HepG2 (cell line): ENCODE measurements at regions not wholly inside any gene's neighbourhood (a gene's known extent, or its start where the extent isn't known, plus 50 kb on each side); places are given as distances from the start of the nearest gene placed in this dataset.

Source experiments
- ATAC-seq: fragments of 200-7000 bp; cut with Tn5 transposase; 3 replicates; pipeline ENCODE4 v1.9.1; 2020; ENCODE audit warnings: mild to moderate bottlenecking, moderate library complexity
- BruUV-seq: library from RNA; stranded (reverse); fragments of 400-500 nt; replicated peaks from 2 replicates; lab custom pipeline; 2021; lab: Mats Ljungman, UMichigan
- CTCF ChIA-PET: fragments of 300-600 bp; formaldehyde crosslinking; extraction: SDS; loops from one replicate; lab custom pipeline; 2021; ENCODE audit warnings: low total read pairs, inconsistent platforms, low intra/inter-chr PET ratio; lab: Yijun Ruan, JAX
- POLR2A ChIA-PET: fragments of 350-600 bp; sonication (Branson Sonifier 250); formaldehyde crosslinking; loops from one replicate; lab custom pipeline; 2020; ENCODE audit warnings: antibody characterized with exemption, inconsistent platforms; lab: Yijun Ruan, JAX
- DNase-seq: peaks from one replicate; pipeline ENCODE4 v3.0.0-alpha.2; 2015; ENCODE audit warnings: low spot score
- FAIRE-seq: peaks from 3 replicates; lab custom pipeline; 2011; peaks lifted over from hg19 to GRCh38; lab: Jason Lieb, UNC
- H2AFZ ChIP-seq: one replicate; pipeline ENCODE4 v1.6.1; 2011; ENCODE audit warnings: low read length, inconsistent platforms
- H3K27ac ChIP-seq: fragments of 300-600 bp; 3 replicates; pipeline ENCODE4 v1.8.0; 2011; ENCODE audit warnings: mixed run types, mild to moderate bottlenecking, mixed read lengths, low read length, inconsistent platforms; ENCODE audit not compliant: insufficient read depth; ENCODE audit errors: extremely low read length
- H3K27me3 ChIP-seq, 2 experiments: fragments of 200-600 bp in 1 of 2; 2 replicates in 1 of 2; 3 replicates in 1 of 2; pipeline versions ENCODE4 v1.6.0 to v1.8.0; 2011; ENCODE audit warnings: low read length in 2 of 2, mild to moderate bottlenecking in 2 of 2, moderate library complexity in 2 of 2, inconsistent platforms in 1 of 2; ENCODE audit not compliant: insufficient read depth in 2 of 2, control insufficient read depth in 1 of 2
- H3K36me3 ChIP-seq, 2 experiments: fragments of 200-600 bp in 1 of 2; replicated peaks in 1 of 2; 2 replicates in 1 of 2; 3 replicates in 1 of 2; pipeline versions ENCODE4 v1.5.1 to v1.8.0; 2011; ENCODE audit warnings: low read length in 2 of 2, inconsistent platforms in 1 of 2; ENCODE audit not compliant: insufficient read depth in 2 of 2, control insufficient read depth in 1 of 2
- H3K4me1 ChIP-seq: 2 replicates; pipeline ENCODE4 v1.5.1; 2012; ENCODE audit warnings: low read length, inconsistent platforms; ENCODE audit not compliant: insufficient read depth
- H3K4me2 ChIP-seq: 2 replicates; pipeline ENCODE4 v1.6.0; 2011; ENCODE audit warnings: low read depth, low read length, inconsistent platforms
- H3K4me3 ChIP-seq, 3 experiments: fragments of 200-600 bp in 1 of 3; sonication (generic), shearing (Covaris generic) in 1 of 3; replicated peaks in 1 of 3; 2 replicates each; pipeline ENCODE4 v1.5.1; 2011 to 2016; ENCODE audit warnings: low read length in 3 of 3, inconsistent platforms in 2 of 3, low read depth in 2 of 3, mild to moderate bottlenecking in 2 of 3, control low read depth in 1 of 3, mixed read lengths in 1 of 3; ENCODE audit not compliant: insufficient read depth in 1 of 3
- H3K79me2 ChIP-seq: one replicate; pipeline ENCODE4 v1.6.1; 2011; ENCODE audit warnings: low read length, inconsistent platforms; ENCODE audit not compliant: insufficient read depth
- H3K9ac ChIP-seq: 2 replicates; pipeline ENCODE4 v1.6.0; 2011; ENCODE audit warnings: mild to moderate bottlenecking, low read depth, low read length, inconsistent platforms; ENCODE audit not compliant: insufficient read depth
- H3K9me3 ChIP-seq: 2 replicates; pipeline ENCODE4 v1.5.1; 2012; ENCODE audit warnings: mild to moderate bottlenecking, low read length
- H4K20me1 ChIP-seq: 2 replicates; pipeline ENCODE4 v1.6.0; 2011; ENCODE audit warnings: inconsistent platforms, mild to moderate bottlenecking, low read length, moderate library complexity; ENCODE audit not compliant: insufficient read depth
- HNRNPUL1 ChIP-seq: fragments of 200-400 bp; formaldehyde crosslinking; IDR thresholded peaks from 2 replicates; pipeline ENCODE4 v1.6.1; 2017; ENCODE audit warnings: low read depth, mild to moderate bottlenecking, low read length, moderate library complexity
- KDM1A ChIP-seq: IDR thresholded peaks from 2 replicates; pipeline ENCODE4 v1.6.1; 2016; ENCODE audit warnings: missing compliant biosample characterization
- MED1 ChIP-seq: sonication (generic); formaldehyde crosslinking; IDR thresholded peaks from 2 replicates; pipeline ENCODE4 v1.4.0; 2020; ENCODE audit warnings: missing genetic modification reagents
- ZMYM4 ChIP-seq: sonication (generic); formaldehyde crosslinking; IDR thresholded peaks from 2 replicates; pipeline ENCODE4 v1.8.1; 2023; ENCODE audit warnings: mild to moderate bottlenecking, missing genetic modification reagents
- ZNF24 ChIP-seq: fragments of 450-650 bp; IDR thresholded peaks from 2 replicates; pipeline ENCODE4 v1.6.1; 2017; ENCODE audit warnings: antibody characterized with exemption, mild to moderate bottlenecking
- ZNF549 ChIP-seq: sonication (generic); formaldehyde crosslinking; IDR thresholded peaks from 2 replicates; pipeline ENCODE4 v1.5.0; 2020; ENCODE audit warnings: missing genetic modification reagents
- ZNF674 ChIP-seq: sonication (generic); formaldehyde crosslinking; IDR thresholded peaks from 2 replicates; pipeline ENCODE4 v1.5.0; 2020; ENCODE audit warnings: low read depth, mild to moderate bottlenecking, missing genetic modification reagents
- ZNF713 ChIP-seq: sonication (generic); formaldehyde crosslinking; IDR thresholded peaks from 2 replicates; pipeline ENCODE4 v1.4.0; 2020; ENCODE audit warnings: mild to moderate bottlenecking, missing genetic modification reagents
- ZNF747 ChIP-seq: sonication (generic); formaldehyde crosslinking; IDR thresholded peaks from 2 replicates; pipeline ENCODE4 v1.8.1; 2023; ENCODE audit warnings: missing genetic modification reagents, mild to moderate bottlenecking, borderline replicate concordance
- WGBS: methylation state at CpG from one replicate; pipeline ENCODE4 v1.1.6; 2017; ENCODE audit warnings: low lambda C conversion rate; 5-methylcytosine and 5-hydroxymethylcytosine counted together
- in situ Hi-C: cut with HindIII; loops from 2 replicates; pipeline ENCODE4 v1.10.0; 2017; ENCODE audit warnings: low pct_unique_long_range_greater_than_20kb; ENCODE audit not compliant: extremely low pct_ligation_motif_present
- intact Hi-C: fragments of 100-400 bp; cut with micrococcal nuclease; formaldehyde crosslinking; loops from one replicate; pipeline ENCODE4 v1.10.0; 2022; ENCODE audit not compliant: unreplicated experiment
- TF ChIP-seq, protein P1 (sequence below): sonication (generic); formaldehyde crosslinking; IDR thresholded peaks from 2 replicates; pipeline ENCODE4 v1.4.0; 2020; ENCODE audit warnings: missing genetic modification reagents
- TF ChIP-seq, protein P2 (sequence below): sonication (generic); formaldehyde crosslinking; conservative IDR thresholded peaks from 2 replicates; pipeline ENCODE4 v1.8.0; 2022; ENCODE audit warnings: mild to moderate bottlenecking, moderate library complexity, missing genetic modification reagents
- TF ChIP-seq, protein P3 (sequence below): sonication (generic); formaldehyde crosslinking; IDR thresholded peaks from 2 replicates; pipeline ENCODE4 v1.8.0; 2022; ENCODE audit warnings: missing genetic modification reagents, mild to moderate bottlenecking, moderate library complexity, borderline replicate concordance

DNA sequence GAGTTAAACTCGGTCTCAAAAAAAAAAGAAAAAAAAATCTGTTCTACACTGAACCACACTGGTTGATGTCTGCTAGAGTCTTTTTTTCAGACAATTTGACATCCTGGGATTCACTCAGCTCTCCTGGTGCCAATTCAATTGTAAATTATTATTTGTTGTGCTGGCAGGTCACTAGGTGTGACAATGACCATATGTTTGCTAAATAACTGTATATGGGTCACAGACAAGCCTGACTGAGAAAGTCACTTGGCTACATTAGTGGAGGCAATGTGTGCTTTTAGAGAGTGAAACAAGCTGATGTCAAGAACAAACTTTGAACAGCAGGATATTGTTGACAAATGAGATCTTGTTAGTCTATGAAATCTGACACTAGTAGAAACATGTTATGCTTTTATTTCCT lies 1379.1 kb downstream of the ZPLD1 start:
- Histone ChIP-seq H3K79me2 (no peaks in the 10 kb centered on the region), H2AFZ (no peak overlapping the region), H3K4me2 (no peak overlapping the region), H4K20me1 (no peaks in the 10 kb centered on the region), H3K36me3 (no peaks in the 10 kb centered on the region), H3K9me3 (peaks cover 12% of the 10 kb centered on the region; the same call in 1 of the 2 replicates), H3K9ac (no peak overlapping the region), H3K27me3 (no peaks in the 10 kb centered on the region), H3K4me1 (no peaks in the 10 kb centered on the region), H3K27ac (no peak overlapping the region), H3K4me3 (no peak overlapping the region)
- in situ Hi-C loops, result no loop called here
- no peak for TF ChIP-seq ZNF549 (CRISPR knock-in tag)
- no peak for TF ChIP-seq ZNF24
- TF ChIP-seq HNRNPUL1, result no peak
- no peak for TF ChIP-seq MED1
- TF ChIP-seq, protein P1, sequence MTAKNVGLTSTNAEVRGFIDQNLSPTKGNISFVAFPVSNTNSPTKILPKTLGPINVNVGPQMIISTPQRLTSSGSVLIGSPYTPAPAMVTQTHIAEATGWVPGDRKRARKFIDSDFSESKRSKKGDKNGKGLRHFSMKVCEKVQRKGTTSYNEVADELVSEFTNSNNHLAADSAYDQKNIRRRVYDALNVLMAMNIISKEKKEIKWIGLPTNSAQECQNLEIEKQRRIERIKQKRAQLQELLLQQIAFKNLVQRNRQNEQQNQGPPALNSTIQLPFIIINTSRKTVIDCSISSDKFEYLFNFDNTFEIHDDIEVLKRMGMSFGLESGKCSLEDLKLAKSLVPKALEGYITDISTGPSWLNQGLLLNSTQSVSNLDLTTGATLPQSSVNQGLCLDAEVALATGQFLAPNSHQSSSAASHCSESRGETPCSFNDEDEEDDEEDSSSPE, result no peak
- TF ChIP-seq, protein P2, sequence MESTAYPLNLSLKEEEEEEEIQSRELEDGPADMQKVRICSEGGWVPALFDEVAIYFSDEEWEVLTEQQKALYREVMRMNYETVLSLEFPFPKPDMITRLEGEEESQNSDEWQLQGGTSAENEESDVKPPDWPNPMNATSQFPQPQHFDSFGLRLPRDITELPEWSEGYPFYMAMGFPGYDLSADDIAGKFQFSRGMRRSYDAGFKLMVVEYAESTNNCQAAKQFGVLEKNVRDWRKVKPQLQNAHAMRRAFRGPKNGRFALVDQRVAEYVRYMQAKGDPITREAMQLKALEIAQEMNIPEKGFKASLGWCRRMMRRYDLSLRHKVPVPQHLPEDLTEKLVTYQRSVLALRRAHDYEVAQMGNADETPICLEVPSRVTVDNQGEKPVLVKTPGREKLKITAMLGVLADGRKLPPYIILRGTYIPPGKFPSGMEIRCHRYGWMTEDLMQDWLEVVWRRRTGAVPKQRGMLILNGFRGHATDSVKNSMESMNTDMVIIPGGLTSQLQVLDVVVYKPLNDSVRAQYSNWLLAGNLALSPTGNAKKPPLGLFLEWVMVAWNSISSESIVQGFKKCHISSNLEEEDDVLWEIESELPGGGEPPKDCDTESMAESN (CRISPR knock-in tag), result no peak
- no peak for TF ChIP-seq ZNF674
- TF ChIP-seq, protein P3, sequence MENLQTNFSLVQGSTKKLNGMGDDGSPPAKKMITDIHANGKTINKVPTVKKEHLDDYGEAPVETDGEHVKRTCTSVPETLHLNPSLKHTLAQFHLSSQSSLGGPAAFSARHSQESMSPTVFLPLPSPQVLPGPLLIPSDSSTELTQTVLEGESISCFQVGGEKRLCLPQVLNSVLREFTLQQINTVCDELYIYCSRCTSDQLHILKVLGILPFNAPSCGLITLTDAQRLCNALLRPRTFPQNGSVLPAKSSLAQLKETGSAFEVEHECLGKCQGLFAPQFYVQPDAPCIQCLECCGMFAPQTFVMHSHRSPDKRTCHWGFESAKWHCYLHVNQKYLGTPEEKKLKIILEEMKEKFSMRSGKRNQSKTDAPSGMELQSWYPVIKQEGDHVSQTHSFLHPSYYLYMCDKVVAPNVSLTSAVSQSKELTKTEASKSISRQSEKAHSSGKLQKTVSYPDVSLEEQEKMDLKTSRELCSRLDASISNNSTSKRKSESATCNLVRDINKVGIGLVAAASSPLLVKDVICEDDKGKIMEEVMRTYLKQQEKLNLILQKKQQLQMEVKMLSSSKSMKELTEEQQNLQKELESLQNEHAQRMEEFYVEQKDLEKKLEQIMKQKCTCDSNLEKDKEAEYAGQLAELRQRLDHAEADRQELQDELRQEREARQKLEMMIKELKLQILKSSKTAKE, result no peak
- no peak for TF ChIP-seq ZNF713 (CRISPR knock-in tag)
- no peak for TF ChIP-seq KDM1A (CRISPR knock-in tag)
- TF ChIP-seq ZNF747 (CRISPR knock-in tag), result no peak
- no peak for TF ChIP-seq ZMYM4 (CRISPR knock-in tag)
- intact Hi-C loops, result no loop called here
- no TSS peak for BruUV-seq
- FAIRE-seq, result no peak
- peak; percentile 45; the same call in 1 of the 3 replicates for ATAC-seq
- DNase-seq, result no peak
- POLR2A ChIA-PET, result no interaction called here
- CTCF ChIA-PET, result no interaction called here
- 14% methylated on average over 1 of the region's 1 CpG for WGBS
